IgD-negative memory B cell (primary cell): ENCODE measurements at regions not wholly inside any gene's neighbourhood (a gene's known extent, or its start where the extent isn't known, plus 50 kb on each side); places are given as distances from the start of the nearest gene placed in this dataset.
"Not testable (repeated sequence)": the region's sequence is repeated elsewhere in the genome, so short reads cannot be mapped to it uniquely, and the experiment has no call there.

Source experiments
- H3K27ac Mint-ChIP-seq, 3 donors: one replicate each; pipeline ENCODE4 v1.8.0; 2020 to 2022; ENCODE audit warnings: mild to moderate bottlenecking in 3 of 3, mixed read lengths in 3 of 3, moderate library complexity in 1 of 3
- H3K27me3 Mint-ChIP-seq: one replicate; pipeline ENCODE4 v1.8.0; 2021; ENCODE audit warnings: mixed read lengths
- H3K36me3 Mint-ChIP-seq: one replicate; pipeline ENCODE4 v1.8.0; 2020; ENCODE audit warnings: mild to moderate bottlenecking, mixed read lengths
- H3K4me1 Mint-ChIP-seq, 3 donors: one replicate each; pipeline ENCODE4 v1.8.0; 2020 to 2022; ENCODE audit warnings: mixed read lengths in 3 of 3, mild to moderate bottlenecking in 1 of 3
- H3K4me3 Mint-ChIP-seq, 4 donors: one replicate each; pipeline ENCODE4 v1.8.0; 2020 to 2022; ENCODE audit warnings: mild to moderate bottlenecking in 4 of 4, mixed read lengths in 4 of 4, moderate library complexity in 3 of 4
- H3K9me3 Mint-ChIP-seq, 3 donors: one replicate each; pipeline ENCODE4 v1.8.0; 2020 to 2021; ENCODE audit warnings: mixed read lengths in 3 of 3, mild to moderate bottlenecking in 1 of 3

DNA sequence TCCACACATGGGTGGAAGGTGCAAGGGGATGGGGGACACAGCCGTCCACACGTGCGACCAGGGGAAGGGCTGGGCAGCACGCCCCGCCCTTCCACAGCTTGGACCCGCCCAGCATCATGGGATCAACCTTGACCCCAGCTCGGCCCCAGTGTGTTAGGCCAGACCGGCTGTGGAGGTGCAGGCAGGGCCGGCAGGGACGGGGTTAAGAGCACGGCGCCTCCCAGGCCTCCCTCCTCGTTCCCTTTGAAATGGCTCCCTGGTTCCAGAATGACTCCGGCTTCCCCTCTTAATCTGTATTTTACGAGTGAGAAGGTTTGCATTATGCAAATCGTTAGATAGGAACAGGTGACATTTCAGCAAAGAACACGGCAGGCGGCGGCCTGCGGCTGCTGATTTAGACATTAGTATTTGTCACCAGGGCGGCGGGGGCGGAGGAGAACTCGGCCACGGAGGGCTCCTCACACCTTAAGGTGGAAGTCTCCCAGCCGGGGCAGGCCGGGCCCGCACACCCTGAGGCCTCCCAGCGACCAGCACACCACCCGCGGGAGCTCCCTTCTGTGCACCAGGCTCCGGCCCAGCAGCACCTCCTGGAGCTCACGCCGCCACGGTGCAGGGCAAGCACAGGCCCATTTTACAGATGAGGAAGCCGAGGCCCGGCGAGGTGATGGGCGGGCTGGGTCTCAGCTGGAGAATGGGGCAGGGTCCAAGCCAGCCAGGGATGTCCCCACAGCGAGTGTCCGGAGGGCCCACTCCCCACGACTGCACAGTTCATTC is 116.1 kb downstream of the FAM53A start:
- H3K27me3 Mint-ChIP-seq: peaks cover 7% of the 10 kb centered on the region
- peak overlapping the region in 3 of 4 donors; percentile 73 to 86 (median 74) for H3K4me3 Mint-ChIP-seq
- H3K9me3 Mint-ChIP-seq: peaks cover 0 to 2% (median 0%) of the 10 kb centered on the region in 3 donors
- peaks cover 1% of the 10 kb centered on the region for H3K36me3 Mint-ChIP-seq
- no peak overlapping the region for H3K27ac Mint-ChIP-seq
- H3K4me1 Mint-ChIP-seq: peaks cover 3 to 6% (median 5%) of the 10 kb centered on the region in 3 donors

DNA sequence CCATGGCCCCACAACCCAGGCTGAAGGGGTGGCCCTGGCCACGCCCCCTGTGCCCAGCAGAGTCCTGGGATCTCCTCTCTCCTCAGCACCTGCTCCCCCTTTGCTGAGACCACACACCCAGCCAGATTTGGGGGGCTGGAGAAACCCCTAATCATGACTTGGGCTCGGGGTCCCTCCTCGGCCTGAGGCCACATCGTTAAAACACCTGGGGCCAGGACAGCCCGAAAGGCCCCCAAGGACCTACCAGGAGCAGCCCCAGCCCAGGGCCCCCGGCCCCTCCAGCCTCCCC is 116.7 kb downstream of the FAM53A start:
- H3K4me1 Mint-ChIP-seq: peaks cover 3 to 6% (median 5%) of the 10 kb centered on the region in 3 donors
- no peak overlapping the region for H3K4me3 Mint-ChIP-seq
- peaks cover 0 to 2% (median 0%) of the 10 kb centered on the region in 3 donors for H3K9me3 Mint-ChIP-seq
- no peak overlapping the region for H3K27ac Mint-ChIP-seq
- peaks cover 7% of the 10 kb centered on the region for H3K27me3 Mint-ChIP-seq
- peaks cover 1% of the 10 kb centered on the region for H3K36me3 Mint-ChIP-seq

DNA sequence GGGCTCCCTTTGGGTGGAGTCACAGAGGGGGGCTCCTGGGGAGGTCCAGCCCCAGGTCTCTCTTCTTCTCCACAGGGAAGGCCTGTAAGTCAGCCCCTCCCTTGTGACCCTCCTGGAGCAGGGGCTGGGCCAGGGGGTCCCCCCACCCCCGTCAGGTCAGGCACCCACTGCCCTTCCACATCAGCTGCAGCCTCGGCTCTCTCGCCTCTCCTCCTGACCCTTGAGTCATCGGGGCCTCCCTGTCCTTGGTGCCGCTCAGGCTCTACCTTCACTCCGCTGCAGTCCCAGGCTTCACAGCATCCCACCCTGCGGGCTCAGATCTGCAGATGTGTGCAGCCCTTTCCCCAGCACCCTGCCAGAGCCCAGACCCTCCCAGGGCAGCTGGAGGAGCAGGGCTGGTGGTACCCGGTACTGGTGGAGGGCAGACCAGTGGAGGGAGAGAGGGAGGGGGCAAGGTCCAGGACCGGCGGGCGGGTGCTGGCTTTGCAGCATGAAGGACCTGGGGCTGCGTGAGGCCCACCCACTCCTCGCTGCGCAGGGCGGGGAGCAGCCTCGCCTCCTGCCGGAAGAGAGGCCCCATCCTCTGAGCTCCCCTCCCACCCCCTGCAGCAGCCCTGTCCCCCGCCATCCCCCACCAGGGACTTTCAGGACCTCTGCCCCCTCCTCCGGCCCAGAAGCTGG is 117.1 kb downstream of the FAM53A start:
- Mint-ChIP-seq H3K4me1 (peaks cover 3 to 6% (median 5%) of the 10 kb centered on the region in 3 donors), H3K36me3 (peaks cover 1% of the 10 kb centered on the region), H3K27ac (no peak overlapping the region), H3K4me3 (peak overlapping the region in 1 of 4 donors; percentile 43), H3K9me3 (peaks cover 0 to 3% (median 0%) of the 10 kb centered on the region in 3 donors), H3K27me3 (peaks cover 8% of the 10 kb centered on the region)

DNA sequence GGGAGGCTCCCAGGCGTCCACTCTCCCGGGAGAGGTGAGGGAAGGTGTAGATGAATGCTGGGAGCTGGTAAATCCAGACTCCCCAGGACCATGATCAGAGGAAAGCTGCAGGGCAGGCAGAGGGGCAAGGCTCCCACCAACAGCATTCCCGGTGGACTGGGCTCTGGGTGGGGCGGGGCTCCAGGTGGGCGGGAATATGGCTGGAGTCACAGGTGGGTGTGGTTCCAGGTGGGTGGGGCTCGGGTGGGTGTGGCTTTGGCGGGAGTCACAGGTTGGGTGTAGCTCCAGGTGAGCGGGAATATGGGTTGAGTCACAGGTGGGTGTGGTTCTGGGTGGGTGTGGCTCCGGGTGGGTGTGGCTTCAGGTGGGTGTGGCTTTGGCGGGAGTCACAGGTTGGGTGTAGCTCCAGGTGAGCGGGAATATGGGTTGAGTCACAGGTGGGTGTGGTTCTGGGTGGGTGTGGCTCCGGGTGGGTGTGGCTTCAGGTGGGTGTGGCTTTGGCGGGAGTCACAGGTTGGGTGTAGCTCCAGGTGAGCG is 117.7 kb downstream of the FAM53A start:
- peaks cover 10% of the 10 kb centered on the region for H3K27me3 Mint-ChIP-seq
- peak overlapping the region in 1 of 4 donors; percentile 81 for H3K4me3 Mint-ChIP-seq

DNA sequence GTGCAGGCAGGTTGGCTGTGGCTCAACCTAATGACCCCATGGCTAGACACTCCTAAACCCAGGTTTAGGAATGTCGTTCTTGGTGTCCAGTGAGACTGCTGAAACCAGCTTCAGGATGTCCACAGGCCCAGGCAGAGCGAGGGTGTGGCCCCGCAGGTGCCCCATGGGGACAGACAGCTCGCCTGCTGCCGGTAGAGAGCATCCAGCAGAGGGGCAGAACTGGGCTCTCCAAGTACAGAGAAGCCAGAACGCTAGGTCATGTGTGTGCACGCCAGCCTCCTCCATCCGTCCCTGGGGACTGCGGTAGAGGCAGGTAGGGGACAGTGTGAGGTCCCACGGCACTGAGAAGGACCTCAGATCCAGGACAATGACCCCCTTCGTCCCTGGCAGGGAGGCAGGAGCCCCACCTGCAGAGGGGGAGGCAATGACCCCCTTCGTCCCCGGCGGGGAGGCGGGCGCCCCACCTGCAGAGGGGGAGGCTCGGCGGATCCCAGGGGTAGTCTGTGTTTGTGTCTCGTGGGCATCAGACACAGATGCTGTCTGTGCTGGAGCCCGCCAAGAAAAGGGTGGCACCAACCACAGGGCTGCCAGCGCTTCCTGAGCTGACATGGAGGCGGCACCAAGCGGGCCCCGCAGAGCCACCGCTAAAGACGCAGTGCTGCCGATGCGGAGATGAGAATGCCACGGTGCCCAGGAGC is 118.4 kb downstream of the FAM53A start:
- Mint-ChIP-seq H3K4me1 (peaks cover 3 to 6% (median 5%) of the 10 kb centered on the region in 3 donors), H3K36me3 (peaks cover 1% of the 10 kb centered on the region), H3K27ac (no peak overlapping the region), H3K9me3 (peaks cover 0 to 5% (median 0%) of the 10 kb centered on the region in 3 donors), H3K4me3 (peak overlapping the region in 2 of 4 donors; percentile 58 to 81), H3K27me3 (peaks cover 14% of the 10 kb centered on the region)

More for the DNA sequence above, 117.7 kb downstream of the FAM53A start:
- not testable (repeated sequence) for H3K9me3 Mint-ChIP-seq, H3K4me1 Mint-ChIP-seq, H3K27ac Mint-ChIP-seq, H3K36me3 Mint-ChIP-seq

DNA sequence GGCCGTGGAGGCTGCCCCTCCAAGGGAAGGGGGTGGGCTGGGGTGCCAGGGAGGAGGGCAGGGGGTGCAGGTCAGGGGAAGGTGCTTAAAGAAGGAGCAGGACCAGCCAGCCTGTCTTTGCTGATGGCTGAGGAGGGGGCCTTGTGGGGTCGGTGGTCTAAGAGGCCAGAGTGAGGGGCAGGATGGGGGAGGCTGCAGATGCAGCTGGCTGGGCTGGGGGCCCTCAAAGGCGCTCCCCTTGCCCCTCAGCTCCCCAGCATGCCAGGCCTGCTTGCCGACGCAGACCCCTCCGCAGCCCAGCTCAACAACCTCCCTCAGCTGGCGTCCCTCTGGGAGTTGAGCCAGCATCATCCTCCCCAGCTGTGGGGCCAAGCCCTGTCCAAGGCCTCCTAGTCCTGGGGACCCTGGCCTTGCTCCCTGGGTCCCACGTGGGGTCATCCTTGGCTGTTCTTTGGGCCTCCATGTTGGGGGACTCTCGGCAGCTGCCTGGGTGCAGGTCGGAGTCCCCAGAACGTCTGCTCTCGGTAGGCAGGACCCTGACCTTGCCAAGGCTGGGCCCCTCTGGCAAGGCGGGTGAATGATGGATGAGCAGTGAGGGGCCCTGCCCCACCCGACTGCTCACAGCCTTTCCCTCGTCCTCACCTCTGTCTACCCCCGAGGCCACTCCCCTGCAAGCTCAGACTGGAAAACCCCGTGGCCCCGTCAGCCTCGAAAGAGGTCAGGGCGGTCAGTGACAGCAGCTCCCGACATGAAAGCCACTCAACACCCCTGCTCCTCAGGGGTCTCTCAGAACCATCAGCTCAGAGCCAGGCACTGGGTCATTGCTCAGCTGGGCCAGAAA is 119.4 kb downstream of the FAM53A start:
- peaks cover 3 to 6% (median 5%) of the 10 kb centered on the region in 3 donors for H3K4me1 Mint-ChIP-seq
- no peak overlapping the region for H3K27ac Mint-ChIP-seq
- no peak overlapping the region for H3K4me3 Mint-ChIP-seq
- H3K9me3 Mint-ChIP-seq: peaks cover 0 to 5% (median 0%) of the 10 kb centered on the region in 3 donors
- H3K36me3 Mint-ChIP-seq: peaks cover 1% of the 10 kb centered on the region
- H3K27me3 Mint-ChIP-seq: peaks cover 16% of the 10 kb centered on the region

DNA sequence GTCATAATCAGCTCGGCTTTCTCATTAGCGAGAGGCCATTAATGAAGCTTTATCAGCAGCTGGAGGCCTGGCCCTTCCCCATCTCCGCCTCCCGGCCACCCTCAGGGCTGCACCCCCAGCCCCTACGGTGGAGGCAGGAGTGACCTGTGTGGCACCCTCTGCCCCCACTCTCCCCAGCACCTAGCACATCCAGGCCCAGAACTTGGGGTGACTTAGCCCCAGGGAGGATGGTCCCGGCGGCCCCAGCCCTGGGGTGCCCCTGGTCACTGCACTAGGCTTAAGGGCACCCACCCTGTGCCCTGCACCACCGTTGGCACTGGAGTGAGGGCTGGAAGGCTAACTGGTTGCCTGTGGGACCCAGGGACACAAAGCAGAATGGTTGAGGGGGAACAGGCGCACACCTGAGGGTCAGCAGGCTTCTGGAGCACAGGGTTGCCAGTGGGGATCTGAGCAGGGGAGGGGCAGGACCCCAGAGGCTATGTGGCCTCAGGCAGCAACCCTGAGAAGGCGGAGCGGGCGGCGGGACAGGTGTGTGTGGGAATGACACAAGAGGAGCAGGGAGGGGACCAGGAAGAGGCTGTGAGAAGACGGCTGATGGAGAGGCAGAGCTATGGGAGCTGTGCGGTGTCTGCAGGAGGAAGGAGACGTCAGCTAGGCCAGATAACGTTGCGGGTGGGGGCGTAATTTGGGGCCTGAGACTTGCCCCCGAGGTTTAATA is 120.2 kb downstream of the FAM53A start:
- H3K9me3 Mint-ChIP-seq: peaks cover 0 to 5% (median 0%) of the 10 kb centered on the region in 3 donors

DNA sequence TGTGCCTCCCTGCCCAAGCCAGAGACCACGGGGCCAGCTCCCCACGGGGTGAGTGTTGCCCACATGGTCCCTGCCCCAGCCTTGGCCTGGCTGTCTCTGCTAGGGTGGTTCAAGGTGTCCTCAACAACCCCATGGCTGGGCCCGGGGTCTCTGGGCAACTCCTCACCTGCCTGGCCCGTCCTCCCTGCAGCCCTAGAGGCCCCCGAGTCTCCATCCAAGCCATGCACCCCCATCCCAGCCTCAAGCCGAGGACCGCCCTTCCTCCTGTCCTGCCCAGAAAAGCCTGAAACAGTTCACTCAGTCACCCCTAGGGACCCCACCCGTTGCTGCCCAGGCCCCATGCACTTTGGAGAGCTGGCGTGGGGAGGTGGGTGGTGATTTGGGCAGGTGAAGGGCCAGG is 120.9 kb downstream of the FAM53A start:
- Mint-ChIP-seq H3K4me1 (peaks cover 3 to 6% (median 5%) of the 10 kb centered on the region in 3 donors), H3K27me3 (peaks cover 16% of the 10 kb centered on the region), H3K9me3 (peaks cover 0 to 5% (median 0%) of the 10 kb centered on the region in 3 donors), H3K36me3 (peaks cover 1% of the 10 kb centered on the region), H3K27ac (no peak overlapping the region), H3K4me3 (no peak overlapping the region)

More for the DNA sequence above, 120.2 kb downstream of the FAM53A start:
- H3K4me1 Mint-ChIP-seq: peaks cover 3 to 6% (median 5%) of the 10 kb centered on the region in 3 donors
- H3K4me3 Mint-ChIP-seq: no peak overlapping the region
- H3K36me3 Mint-ChIP-seq: peaks cover 1% of the 10 kb centered on the region
- peaks cover 16% of the 10 kb centered on the region for H3K27me3 Mint-ChIP-seq
- H3K27ac Mint-ChIP-seq: no peak overlapping the region

DNA sequence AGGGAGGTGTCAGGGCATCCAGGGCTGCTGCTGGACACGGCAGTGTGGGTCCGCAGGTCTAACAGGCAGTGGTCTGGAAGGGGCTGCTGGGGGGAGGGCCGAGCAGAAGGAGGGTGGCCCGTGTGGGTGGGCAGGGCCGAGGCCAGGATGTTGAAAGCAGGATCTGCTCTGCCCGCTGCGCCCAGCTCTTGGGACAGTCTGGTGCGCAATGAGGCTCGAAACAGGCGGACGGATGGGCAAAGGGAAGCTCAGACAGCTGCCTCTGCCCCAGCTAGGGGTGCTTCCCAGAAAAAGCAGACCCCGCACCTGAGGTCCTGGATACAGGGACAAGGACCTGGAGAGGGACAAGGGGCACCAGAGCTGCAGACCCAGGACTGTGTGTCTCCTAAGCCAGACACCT is 121.3 kb downstream of the FAM53A start:
- Mint-ChIP-seq H3K9me3 (peaks cover 0 to 5% (median 0%) of the 10 kb centered on the region in 3 donors), H3K27ac (no peak overlapping the region), H3K4me1 (peaks cover under 1 to 4% (median 1%) of the 10 kb centered on the region in 3 donors), H3K4me3 (no peak overlapping the region), H3K27me3 (peaks cover 14% of the 10 kb centered on the region), H3K36me3 (peaks cover 1% of the 10 kb centered on the region)

DNA sequence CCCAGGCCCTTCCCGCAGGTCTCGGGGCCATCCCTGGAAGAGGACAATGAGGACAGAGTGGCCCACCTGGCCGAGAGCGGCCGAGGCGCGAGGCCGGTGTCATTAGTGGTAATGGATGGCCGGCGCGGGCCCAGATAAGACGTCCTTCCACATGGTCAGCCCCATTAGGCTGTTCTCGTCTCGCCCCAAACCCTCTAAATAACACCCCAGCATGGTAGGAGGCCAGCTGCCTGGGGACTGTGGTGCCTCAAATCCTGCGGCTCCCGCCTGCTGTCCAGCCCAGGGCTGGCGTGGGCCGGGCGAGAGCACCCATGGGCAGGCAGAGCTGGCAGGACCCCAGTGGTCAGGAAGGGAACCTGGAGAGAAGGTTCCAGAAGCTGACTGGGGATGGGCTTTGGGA is 121.7 kb downstream of the FAM53A start:
- Mint-ChIP-seq H3K36me3 (peaks cover 1% of the 10 kb centered on the region), H3K4me3 (no peak overlapping the region), H3K9me3 (peaks cover 0 to 5% (median 0%) of the 10 kb centered on the region in 3 donors), H3K27ac (no peak overlapping the region), H3K27me3 (peaks cover 14% of the 10 kb centered on the region), H3K4me1 (peaks cover 0 to 4% (median 0%) of the 10 kb centered on the region in 3 donors)

DNA sequence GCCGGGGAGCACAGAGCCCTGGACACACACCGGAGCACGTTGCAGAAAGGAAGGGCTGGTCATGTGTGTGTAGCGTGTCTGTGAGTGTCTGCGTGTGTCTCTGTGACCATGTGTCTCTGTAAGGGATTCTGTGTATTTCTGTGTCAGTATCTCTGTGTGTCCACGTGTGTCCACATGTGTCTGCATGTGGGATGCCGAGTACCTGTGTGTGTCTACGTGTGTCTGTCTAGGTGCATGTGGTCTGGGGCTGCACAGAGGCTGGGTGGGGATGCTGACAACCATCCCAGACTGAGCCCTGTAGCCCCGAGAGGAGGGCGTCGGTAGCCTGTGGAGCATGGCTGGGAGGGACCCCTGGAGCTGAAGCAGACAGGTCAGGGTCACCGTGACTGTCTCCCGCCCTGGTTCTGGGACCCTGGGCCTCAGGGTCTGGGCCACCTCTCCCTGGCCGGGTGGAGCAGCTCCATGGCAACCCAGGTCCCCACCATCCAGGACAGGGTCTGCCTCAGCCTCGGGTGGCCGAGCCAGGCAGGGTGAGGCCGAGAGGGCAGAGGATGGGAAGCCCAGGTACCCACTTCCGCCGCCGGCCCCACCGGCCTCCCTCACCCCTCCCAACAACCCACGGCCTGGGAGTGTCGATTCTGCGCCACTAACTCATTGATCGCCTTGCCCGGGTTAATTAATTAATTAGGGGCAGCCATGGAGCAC is 122.7 kb downstream of the FAM53A start:
- H3K36me3 Mint-ChIP-seq: peaks cover 1% of the 10 kb centered on the region
- H3K27me3 Mint-ChIP-seq: peaks cover 19% of the 10 kb centered on the region
- no peak overlapping the region for H3K27ac Mint-ChIP-seq
- peaks cover 0 to 5% (median 0%) of the 10 kb centered on the region in 3 donors for H3K9me3 Mint-ChIP-seq
- H3K4me3 Mint-ChIP-seq: no peak overlapping the region
- peaks cover 0 to 4% (median 2%) of the 10 kb centered on the region in 3 donors for H3K4me1 Mint-ChIP-seq

DNA sequence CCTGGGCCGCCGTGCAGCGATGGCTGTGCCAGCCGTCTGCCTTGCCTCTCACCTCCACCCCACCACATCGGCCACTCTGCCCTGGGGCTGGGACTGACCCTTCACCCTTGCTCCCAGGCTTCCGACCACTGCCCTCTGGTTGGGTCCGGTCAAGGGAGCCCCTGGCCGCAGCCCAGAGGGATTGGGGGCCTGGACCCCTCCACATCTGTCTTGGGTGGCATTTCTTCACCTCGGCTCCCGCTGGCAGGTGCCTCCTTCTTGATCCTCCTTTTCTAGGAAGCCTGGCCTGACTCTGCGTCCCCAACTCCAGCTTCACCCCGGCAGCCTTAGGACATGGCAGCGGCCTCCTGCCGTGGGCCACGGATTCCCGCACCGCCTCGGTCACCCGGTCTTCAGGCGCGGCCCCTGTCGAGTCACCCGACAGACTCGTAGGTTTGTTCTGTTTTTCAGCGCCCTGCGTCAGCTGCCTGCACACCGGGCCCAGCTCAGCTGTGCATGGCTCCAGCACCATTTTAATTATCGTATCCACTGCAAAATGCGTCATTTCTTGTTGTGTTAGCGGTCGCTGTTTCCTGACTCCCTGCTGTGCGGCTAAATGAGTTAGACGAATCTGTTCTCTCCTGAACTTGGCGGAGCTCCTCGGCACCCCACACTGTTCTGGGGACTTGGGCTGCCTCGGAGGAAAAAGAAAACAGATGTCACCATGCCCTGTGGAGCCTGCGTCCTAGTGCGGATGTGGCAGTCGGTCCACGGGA is 124.0 kb downstream of the FAM53A start:
- H3K4me1 Mint-ChIP-seq: peaks cover 0 to 2% (median 1%) of the 10 kb centered on the region in 3 donors
- H3K9me3 Mint-ChIP-seq: peaks cover 0 to 4% (median 0%) of the 10 kb centered on the region in 3 donors
- no peak overlapping the region for H3K27ac Mint-ChIP-seq
- H3K4me3 Mint-ChIP-seq: no peak overlapping the region
- H3K27me3 Mint-ChIP-seq: peaks cover 19% of the 10 kb centered on the region
- H3K36me3 Mint-ChIP-seq: peaks cover 1% of the 10 kb centered on the region
